K562 (cell line): ENCODE measurements at regions not wholly inside any gene's neighbourhood (a gene's known extent, or its start where the extent isn't known, plus 50 kb on each side); places are given as distances from the start of the nearest gene placed in this dataset.
"Not testable (repeated sequence)": the region's sequence is repeated elsewhere in the genome, so short reads cannot be mapped to it uniquely, and the experiment has no call there.

Experiments
- ATAC-seq: fragments of 200-7000 bp; cut with Tn5 transposase; 3 replicates; pipeline ENCODE4 v1.9.1; 2020; ENCODE audit warnings: moderate library complexity
- BruUV-seq: library from RNA; stranded (reverse); fragments of 400-500 nt; replicated peaks from 2 replicates; lab custom pipeline; 2021; lab: Mats Ljungman, UMichigan
- CTCF ChIA-PET: fragments of 300-600 bp; formaldehyde crosslinking; extraction: SDS; loops from one replicate; lab custom pipeline; 2021; ENCODE audit warnings: low intra/inter-chr PET ratio; lab: Yijun Ruan, JAX
- POLR2A ChIA-PET: fragments of 300-600, 350-650 bp; sonication (Branson Sonifier 250); formaldehyde crosslinking; extraction: SDS; loops from one replicate; lab custom pipeline; 2021; ENCODE audit warnings: antibody characterized with exemption, inconsistent platforms; lab: Yijun Ruan, JAX
- DNase-seq, 4 experiments: peaks; one replicate each; pipeline versions ENCODE4 v3.0.0 to v3.0.0-alpha.2; 2011 to 2018; ENCODE audit warnings: low spot score in 3 of 4, mixed read lengths in 3 of 4; ENCODE audit errors: extremely low read depth in 1 of 4
- FAIRE-seq: peaks from 2 replicates; lab custom pipeline; 2011; peaks lifted over from hg19 to GRCh38; lab: Jason Lieb, UNC
- H2AFZ ChIP-seq: 2 replicates; pipeline ENCODE4 v1.6.0; 2011; ENCODE audit warnings: low read depth, low read length, control low read depth, inconsistent platforms
- H3K27ac ChIP-seq: fragments of 200-600 bp; 3 replicates; pipeline ENCODE4 v1.8.0; 2011; ENCODE audit warnings: low read depth, mild to moderate bottlenecking, control low read depth, inconsistent platforms, low read length, moderate library complexity, mixed read lengths; ENCODE audit errors: extremely low read depth
- H3K27me3 ChIP-seq, 2 experiments: fragments of 300-600 bp in 1 of 2; 2 replicates in 1 of 2; 3 replicates in 1 of 2; pipeline versions ENCODE4 v1.6.0 to v1.8.0; 2011; ENCODE audit warnings: inconsistent platforms in 2 of 2, low read length in 2 of 2, mild to moderate bottlenecking in 1 of 2, mixed read lengths in 1 of 2, moderate library complexity in 1 of 2; ENCODE audit not compliant: control insufficient read depth in 2 of 2, insufficient read depth in 2 of 2
- H3K36me3 ChIP-seq: fragments of 300-600 bp; 3 replicates; pipeline ENCODE4 v1.8.0; 2011; ENCODE audit warnings: mild to moderate bottlenecking, low read length, inconsistent platforms; ENCODE audit not compliant: control insufficient read depth, insufficient read depth
- H3K4me1 ChIP-seq, 2 experiments: fragments of 200-600 bp in 1 of 2; replicated peaks in 1 of 2; 2 replicates in 1 of 2; 3 replicates in 1 of 2; pipeline versions ENCODE4 v1.5.1 to v1.8.0; 2011; ENCODE audit warnings: inconsistent platforms in 2 of 2, low read length in 2 of 2, mild to moderate bottlenecking in 1 of 2, mixed read lengths in 1 of 2, moderate library complexity in 1 of 2; ENCODE audit not compliant: control insufficient read depth in 2 of 2, insufficient read depth in 2 of 2
- H3K4me2 ChIP-seq: 2 replicates; pipeline ENCODE4 v1.6.1; 2011; ENCODE audit warnings: low read length, control low read depth, inconsistent platforms, mixed read lengths; ENCODE audit not compliant: insufficient read depth
- H3K4me3 ChIP-seq: fragments of 200-600 bp; sonication (generic), shearing (Covaris generic); 2 replicates; pipeline ENCODE4 v1.5.1; 2016; ENCODE audit warnings: control low read depth, inconsistent platforms
- H3K79me2 ChIP-seq: fragments of 200-600 bp; 3 replicates; pipeline ENCODE4 v1.8.0; 2011; ENCODE audit warnings: low read length, inconsistent platforms; ENCODE audit not compliant: control insufficient read depth, insufficient read depth
- H3K9ac ChIP-seq, 2 experiments: 2 replicates each; pipeline versions ENCODE4 v1.6.0 to v1.6.1; 2011; ENCODE audit warnings: low read depth in 2 of 2, low read length in 2 of 2, control low read depth in 1 of 2, inconsistent platforms in 1 of 2, mild to moderate bottlenecking in 1 of 2, mixed read lengths in 1 of 2; ENCODE audit not compliant: insufficient read depth in 1 of 2
- H3K9me1 ChIP-seq: one replicate; pipeline ENCODE4 v1.6.0; 2011; ENCODE audit warnings: inconsistent platforms, mild to moderate bottlenecking, low read length, moderate library complexity; ENCODE audit not compliant: control insufficient read depth, insufficient read depth
- H3K9me3 ChIP-seq: replicated peaks from 2 replicates; pipeline ENCODE4 v1.5.1; 2011; ENCODE audit warnings: low read depth, low read length, inconsistent platforms; ENCODE audit not compliant: control insufficient read depth, insufficient read depth
- H4K20me1 ChIP-seq: replicated peaks from 2 replicates; pipeline ENCODE4 v1.6.1; 2011; ENCODE audit warnings: low read length, inconsistent platforms, mixed read lengths; ENCODE audit not compliant: control insufficient read depth, insufficient read depth
- WGBS: fragments of 100-300 bp; shearing (Covaris generic); methylation state at CpG from one replicate; pipeline ENCODE4 v1.1.6; 2016; ENCODE audit warnings: low coverage, mixed read lengths; ENCODE audit not compliant: insufficient coverage; ENCODE audit errors: missing lambda C conversion rate; 5-methylcytosine and 5-hydroxymethylcytosine counted together
- in situ Hi-C: fragments of 300-500 bp; cut with MboI; formaldehyde crosslinking; loops from 4 replicates; pipeline ENCODE4 v1.15.0; 2018; ENCODE audit warnings: inconsistent platforms, mixed read lengths
- intact Hi-C: fragments of 100-400 bp; cut with micrococcal nuclease; formaldehyde crosslinking; loops from 2 replicates; pipeline ENCODE4 v1.14.2; 2022

GRCh38 chr21:5080015-5080414 is 5441.4 kb upstream of the TPTE start:
- H3K4me1 ChIP-seq, POLR2A ChIA-PET, DNase-seq, H3K9me1 ChIP-seq, H3K9me3 ChIP-seq, H3K27me3 ChIP-seq, H3K27ac ChIP-seq, H2AFZ ChIP-seq, BruUV-seq, H3K79me2 ChIP-seq, H3K4me2 ChIP-seq, in situ Hi-C loops, H3K36me3 ChIP-seq, intact Hi-C loops, FAIRE-seq, H3K4me3 ChIP-seq, CTCF ChIA-PET, H4K20me1 ChIP-seq, ATAC-seq, H3K9ac ChIP-seq: not testable (repeated sequence)
- WGBS, result no CpG with 5 or more reads among the region's 5 CpGs

- H3K9me3 ChIP-seq, intact Hi-C loops, DNase-seq, H3K4me3 ChIP-seq, H3K79me2 ChIP-seq, H3K27me3 ChIP-seq, POLR2A ChIA-PET, FAIRE-seq, H3K36me3 ChIP-seq, H3K9ac ChIP-seq, H4K20me1 ChIP-seq, H3K4me2 ChIP-seq, H3K4me1 ChIP-seq, H3K27ac ChIP-seq, H3K9me1 ChIP-seq, BruUV-seq, in situ Hi-C loops, CTCF ChIA-PET, H2AFZ ChIP-seq, ATAC-seq: not testable (repeated sequence)
- 8% methylated on average over 3 of the region's 8 CpGs for WGBS
Observed at GRCh38 chr21:5084246-5084645, 5437.1 kb upstream of the TPTE start.

GRCh38 chr21:5085456-5085855 is 5435.9 kb upstream of the TPTE start:
- FAIRE-seq, CTCF ChIA-PET: not testable (repeated sequence)
- WGBS, result no CpG with 5 or more reads among the region's 13 CpGs

GRCh38 chr21:5086416-5086815 is 5435.0 kb upstream of the TPTE start:
- intact Hi-C loops, H2AFZ ChIP-seq, BruUV-seq: not testable (repeated sequence)

More at GRCh38 chr21:5085456-5085855, 5435.9 kb upstream of the TPTE start:
- H3K9me1 ChIP-seq, H3K27ac ChIP-seq, BruUV-seq, DNase-seq, intact Hi-C loops, H4K20me1 ChIP-seq, in situ Hi-C loops, H3K4me1 ChIP-seq, H3K36me3 ChIP-seq, H3K4me2 ChIP-seq, H3K9me3 ChIP-seq, POLR2A ChIA-PET, ATAC-seq, H3K4me3 ChIP-seq, H3K79me2 ChIP-seq, H2AFZ ChIP-seq, H3K9ac ChIP-seq, H3K27me3 ChIP-seq: not testable (repeated sequence)

More at GRCh38 chr21:5086416-5086815, 5435.0 kb upstream of the TPTE start:
- H3K4me3 ChIP-seq, in situ Hi-C loops, ATAC-seq, POLR2A ChIA-PET, H3K4me1 ChIP-seq, FAIRE-seq, H3K4me2 ChIP-seq, H3K27me3 ChIP-seq, H3K9me3 ChIP-seq, H3K79me2 ChIP-seq, H4K20me1 ChIP-seq, CTCF ChIA-PET, H3K27ac ChIP-seq, H3K36me3 ChIP-seq, DNase-seq, H3K9ac ChIP-seq, H3K9me1 ChIP-seq: not testable (repeated sequence)
- no CpG with 5 or more reads among the region's 17 CpGs for WGBS
